ENCODE measurements at regions not wholly inside any gene's neighbourhood (a gene's known extent, or its start where the extent isn't known, plus 50 kb on each side); places are given as distances from the start of the nearest gene placed in this dataset.

GRCh38 chr4:11298451-11298850 lies 130.2 kb downstream of the HS3ST1 start:
- TF ChIP-seq HNF4G (IDR thresholded peaks at IDR 0.05) (no peak), TAF1 (conservative IDR thresholded peaks at IDR 0.05) (no peak), SP1 (IDR thresholded peaks at IDR 0.05) (no peak), RAD21 (IDR thresholded peaks at IDR 0.05) (no peak), RXRA (IDR thresholded peaks at IDR 0.05) (no peak), ATF3 (IDR thresholded peaks at IDR 0.05) (no peak), FOXA1 (IDR thresholded peaks at IDR 0.05) (no peak), NR2F2 (IDR thresholded peaks at IDR 0.05) (no peak), GABPA (IDR thresholded peaks at IDR 0.05 in 1 of 2, conservative IDR thresholded peaks at IDR 0.05 in 1 of 2) (no peak), FOXA2 (IDR thresholded peaks at IDR 0.05) (no peak)
- TF ChIP-seq, protein P1, sequence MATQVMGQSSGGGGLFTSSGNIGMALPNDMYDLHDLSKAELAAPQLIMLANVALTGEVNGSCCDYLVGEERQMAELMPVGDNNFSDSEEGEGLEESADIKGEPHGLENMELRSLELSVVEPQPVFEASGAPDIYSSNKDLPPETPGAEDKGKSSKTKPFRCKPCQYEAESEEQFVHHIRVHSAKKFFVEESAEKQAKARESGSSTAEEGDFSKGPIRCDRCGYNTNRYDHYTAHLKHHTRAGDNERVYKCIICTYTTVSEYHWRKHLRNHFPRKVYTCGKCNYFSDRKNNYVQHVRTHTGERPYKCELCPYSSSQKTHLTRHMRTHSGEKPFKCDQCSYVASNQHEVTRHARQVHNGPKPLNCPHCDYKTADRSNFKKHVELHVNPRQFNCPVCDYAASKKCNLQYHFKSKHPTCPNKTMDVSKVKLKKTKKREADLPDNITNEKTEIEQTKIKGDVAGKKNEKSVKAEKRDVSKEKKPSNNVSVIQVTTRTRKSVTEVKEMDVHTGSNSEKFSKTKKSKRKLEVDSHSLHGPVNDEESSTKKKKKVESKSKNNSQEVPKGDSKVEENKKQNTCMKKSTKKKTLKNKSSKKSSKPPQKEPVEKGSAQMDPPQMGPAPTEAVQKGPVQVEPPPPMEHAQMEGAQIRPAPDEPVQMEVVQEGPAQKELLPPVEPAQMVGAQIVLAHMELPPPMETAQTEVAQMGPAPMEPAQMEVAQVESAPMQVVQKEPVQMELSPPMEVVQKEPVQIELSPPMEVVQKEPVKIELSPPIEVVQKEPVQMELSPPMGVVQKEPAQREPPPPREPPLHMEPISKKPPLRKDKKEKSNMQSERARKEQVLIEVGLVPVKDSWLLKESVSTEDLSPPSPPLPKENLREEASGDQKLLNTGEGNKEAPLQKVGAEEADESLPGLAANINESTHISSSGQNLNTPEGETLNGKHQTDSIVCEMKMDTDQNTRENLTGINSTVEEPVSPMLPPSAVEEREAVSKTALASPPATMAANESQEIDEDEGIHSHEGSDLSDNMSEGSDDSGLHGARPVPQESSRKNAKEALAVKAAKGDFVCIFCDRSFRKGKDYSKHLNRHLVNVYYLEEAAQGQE (IDR thresholded peaks at IDR 0.05) = no peak
- Histone ChIP-seq H3K27me3 (ENCODE audit: control insufficient read depth in 4 of 4, insufficient read depth in 4 of 4, low read length in 3 of 4) (peaks cover 0 to 2% (median 0%) of the 10 kb centered on the region in 4 donors), H3K36me3 (ENCODE audit: control insufficient read depth in 4 of 4, insufficient read depth in 3 of 4, low read depth in 1 of 4, low read length in 3 of 4) (no peaks in the 10 kb centered on the region), H3K9me3 (ENCODE audit: control insufficient read depth in 4 of 4, low read length in 3 of 4) (no peaks in the 10 kb centered on the region), H3K4me1 (ENCODE audit: control insufficient read depth in 4 of 4, insufficient read depth in 4 of 4, low read length in 3 of 4) (no peaks in the 10 kb centered on the region), H3K9ac (ENCODE audit: low read depth in 1 of 2, low read length in 2 of 2) (no peak overlapping the region), H3K27ac (ENCODE audit: low read depth in 1 of 2, low read length in 2 of 2) (no peak overlapping the region), H3K4me3 (ENCODE audit: low read depth in 1 of 3, low read length in 3 of 3) (no peak overlapping the region)
- no peak for DNase-seq (ENCODE audit: low spot score)
- 77% methylated on average over 1 of the region's 1 CpG for WGBS

DNA sequence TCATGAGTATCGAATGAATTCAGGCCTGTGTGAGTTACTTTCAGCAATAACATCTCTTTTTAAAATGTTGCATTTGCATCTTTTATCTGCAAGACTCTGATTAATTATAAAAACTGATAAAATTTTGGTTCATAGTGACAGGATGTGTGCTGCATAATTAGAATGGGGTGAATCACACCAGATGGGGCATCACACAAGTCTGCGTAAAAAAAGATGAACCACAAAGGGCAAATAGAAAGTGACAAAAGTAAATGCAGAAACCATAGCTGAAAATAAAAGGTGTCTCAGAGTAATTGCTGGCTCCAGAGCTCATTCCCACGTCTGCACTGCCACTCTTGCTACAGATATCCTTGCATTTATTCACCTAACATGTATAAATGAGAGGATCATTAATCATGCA lies 131.1 kb downstream of the HS3ST1 start:
- H3K27me3 ChIP-seq (ENCODE audit: control insufficient read depth in 4 of 4, insufficient read depth in 4 of 4, low read length in 3 of 4) = peaks cover 0 to 2% (median 0%) of the 10 kb centered on the region in 4 donors
- no peaks in the 10 kb centered on the region for H3K4me1 ChIP-seq (ENCODE audit: control insufficient read depth in 4 of 4, insufficient read depth in 4 of 4, low read length in 3 of 4)
- H3K36me3 ChIP-seq (ENCODE audit: control insufficient read depth in 4 of 4, insufficient read depth in 3 of 4, low read depth in 1 of 4, low read length in 3 of 4) = no peaks in the 10 kb centered on the region
- no peak overlapping the region for H3K9ac ChIP-seq (ENCODE audit: low read depth in 1 of 2, low read length in 2 of 2)
- TF ChIP-seq RXRA (IDR thresholded peaks at IDR 0.05) = no peak
- no peak for TF ChIP-seq SP1 (IDR thresholded peaks at IDR 0.05)
- TF ChIP-seq, protein P2, sequence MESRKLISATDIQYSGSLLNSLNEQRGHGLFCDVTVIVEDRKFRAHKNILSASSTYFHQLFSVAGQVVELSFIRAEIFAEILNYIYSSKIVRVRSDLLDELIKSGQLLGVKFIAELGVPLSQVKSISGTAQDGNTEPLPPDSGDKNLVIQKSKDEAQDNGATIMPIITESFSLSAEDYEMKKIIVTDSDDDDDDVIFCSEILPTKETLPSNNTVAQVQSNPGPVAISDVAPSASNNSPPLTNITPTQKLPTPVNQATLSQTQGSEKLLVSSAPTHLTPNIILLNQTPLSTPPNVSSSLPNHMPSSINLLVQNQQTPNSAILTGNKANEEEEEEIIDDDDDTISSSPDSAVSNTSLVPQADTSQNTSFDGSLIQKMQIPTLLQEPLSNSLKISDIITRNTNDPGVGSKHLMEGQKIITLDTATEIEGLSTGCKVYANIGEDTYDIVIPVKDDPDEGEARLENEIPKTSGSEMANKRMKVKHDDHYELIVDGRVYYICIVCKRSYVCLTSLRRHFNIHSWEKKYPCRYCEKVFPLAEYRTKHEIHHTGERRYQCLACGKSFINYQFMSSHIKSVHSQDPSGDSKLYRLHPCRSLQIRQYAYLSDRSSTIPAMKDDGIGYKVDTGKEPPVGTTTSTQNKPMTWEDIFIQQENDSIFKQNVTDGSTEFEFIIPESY (IDR thresholded peaks at IDR 0.05) = no peak
- no peak for TF ChIP-seq JUND (IDR thresholded peaks at IDR 0.05)
- TF ChIP-seq TAF1 (conservative IDR thresholded peaks at IDR 0.05) = no peak
- TF ChIP-seq YY1 (IDR thresholded peaks at IDR 0.05) = no peak
- TF ChIP-seq FOXA2 (IDR thresholded peaks at IDR 0.05) = no peak
- TF ChIP-seq HNF4G (IDR thresholded peaks at IDR 0.05) = no peak
- no peak for TF ChIP-seq NR2F2 (IDR thresholded peaks at IDR 0.05)
- TF ChIP-seq MAX (IDR thresholded peaks at IDR 0.05) = no peak
- H3K27ac ChIP-seq (ENCODE audit: low read depth in 1 of 2, low read length in 2 of 2) = no peak overlapping the region
- 74% methylated on average over 3 of the region's 3 CpGs for WGBS
- no peak overlapping the region for H3K4me3 ChIP-seq (ENCODE audit: low read depth in 1 of 3, low read length in 3 of 3)
- no peaks in the 10 kb centered on the region for H3K9me3 ChIP-seq (ENCODE audit: control insufficient read depth in 4 of 4, low read length in 3 of 4)
- DNase-seq (ENCODE audit: low spot score) = no peak

All from liver (tissue), 7 donors.